ENCODE measurements at regions not wholly inside any gene's neighbourhood (a gene's known extent, or its start where the extent isn't known, plus 50 kb on each side); places are given as distances from the start of the nearest gene placed in this dataset.

DNA sequence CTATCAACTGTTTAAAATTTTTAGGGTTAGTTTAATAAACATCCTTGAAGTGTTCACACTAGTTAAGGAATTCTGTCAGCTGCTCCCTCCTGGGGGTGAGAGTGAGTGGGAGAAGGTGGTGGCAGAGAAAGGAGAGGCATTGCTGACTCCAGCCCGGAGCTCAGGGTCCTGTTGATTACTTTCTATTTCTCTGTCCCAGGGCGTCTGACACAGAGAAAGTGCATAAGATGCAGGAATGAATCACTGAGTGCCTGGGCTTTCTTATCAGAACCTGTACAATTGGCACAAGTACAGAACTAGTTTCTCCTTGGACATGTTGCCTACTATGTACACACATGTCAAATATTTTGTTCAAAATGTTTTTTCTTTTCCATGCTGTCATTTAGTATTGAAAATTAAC lies 410.8 kb upstream of the COBL start:
- Histone ChIP-seq H3K9me3 (peaks cover 2% of the 10 kb centered on the region), H3K27ac (no peak overlapping the region), H3K27me3 (no peaks in the 10 kb centered on the region), H3K36me3 (no peaks in the 10 kb centered on the region), H3K4me1 (no peaks in the 10 kb centered on the region), H3K4me3 (replicated peaks in 1 of 3) (no peak overlapping the region)
- intact Hi-C loops (cut with DNase I): no loop called here
- 59 to 65% methylated on average over 2 of the region's 2 CpGs for WGBS, 2 donors
- no peak for DNase-seq
- TF ChIP-seq POLR2A (IDR thresholded peaks at IDR 0.05): no peak
- TF ChIP-seq, protein P1, sequence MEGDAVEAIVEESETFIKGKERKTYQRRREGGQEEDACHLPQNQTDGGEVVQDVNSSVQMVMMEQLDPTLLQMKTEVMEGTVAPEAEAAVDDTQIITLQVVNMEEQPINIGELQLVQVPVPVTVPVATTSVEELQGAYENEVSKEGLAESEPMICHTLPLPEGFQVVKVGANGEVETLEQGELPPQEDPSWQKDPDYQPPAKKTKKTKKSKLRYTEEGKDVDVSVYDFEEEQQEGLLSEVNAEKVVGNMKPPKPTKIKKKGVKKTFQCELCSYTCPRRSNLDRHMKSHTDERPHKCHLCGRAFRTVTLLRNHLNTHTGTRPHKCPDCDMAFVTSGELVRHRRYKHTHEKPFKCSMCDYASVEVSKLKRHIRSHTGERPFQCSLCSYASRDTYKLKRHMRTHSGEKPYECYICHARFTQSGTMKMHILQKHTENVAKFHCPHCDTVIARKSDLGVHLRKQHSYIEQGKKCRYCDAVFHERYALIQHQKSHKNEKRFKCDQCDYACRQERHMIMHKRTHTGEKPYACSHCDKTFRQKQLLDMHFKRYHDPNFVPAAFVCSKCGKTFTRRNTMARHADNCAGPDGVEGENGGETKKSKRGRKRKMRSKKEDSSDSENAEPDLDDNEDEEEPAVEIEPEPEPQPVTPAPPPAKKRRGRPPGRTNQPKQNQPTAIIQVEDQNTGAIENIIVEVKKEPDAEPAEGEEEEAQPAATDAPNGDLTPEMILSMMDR (IDR thresholded peaks at IDR 0.05): no peak

DNA sequence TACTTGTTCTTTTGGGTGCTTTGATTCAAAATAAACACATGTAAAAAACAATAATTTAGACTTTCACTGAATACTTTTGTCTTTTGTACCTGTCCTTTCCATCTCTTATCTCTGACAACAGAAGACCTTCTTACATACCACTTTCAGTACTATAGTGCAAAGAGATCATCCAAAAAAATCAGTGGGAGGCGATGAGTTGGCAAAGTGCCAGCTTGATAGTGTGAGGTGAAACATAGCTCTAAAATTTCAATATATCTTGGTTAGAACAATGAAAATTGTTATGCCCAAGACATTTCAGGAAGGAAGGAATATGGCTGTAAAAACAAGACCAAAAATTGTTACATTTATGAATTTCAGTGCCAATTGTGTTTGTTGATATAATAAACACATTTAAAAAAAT lies 390.2 kb upstream of the COBL start:
- Histone ChIP-seq H3K27me3 (no peaks in the 10 kb centered on the region), H3K4me1 (peaks cover 11 to 14% of the 10 kb centered on the region in 2 donors), H3K4me3 (replicated peaks in 1 of 3) (no peak overlapping the region), H3K9me3 (no peaks in the 10 kb centered on the region), H3K36me3 (no peaks in the 10 kb centered on the region), H3K27ac (no peak overlapping the region)
- TF ChIP-seq, protein P1 (IDR thresholded peaks at IDR 0.05): no peak
- TF ChIP-seq POLR2A (IDR thresholded peaks at IDR 0.05): no peak
- peak; percentile 11 to 12 for DNase-seq
- WGBS, 2 donors: 14 to 26% methylated on average over 1 of the region's 1 CpG
- intact Hi-C loops (cut with DNase I): no loop called here

DNA sequence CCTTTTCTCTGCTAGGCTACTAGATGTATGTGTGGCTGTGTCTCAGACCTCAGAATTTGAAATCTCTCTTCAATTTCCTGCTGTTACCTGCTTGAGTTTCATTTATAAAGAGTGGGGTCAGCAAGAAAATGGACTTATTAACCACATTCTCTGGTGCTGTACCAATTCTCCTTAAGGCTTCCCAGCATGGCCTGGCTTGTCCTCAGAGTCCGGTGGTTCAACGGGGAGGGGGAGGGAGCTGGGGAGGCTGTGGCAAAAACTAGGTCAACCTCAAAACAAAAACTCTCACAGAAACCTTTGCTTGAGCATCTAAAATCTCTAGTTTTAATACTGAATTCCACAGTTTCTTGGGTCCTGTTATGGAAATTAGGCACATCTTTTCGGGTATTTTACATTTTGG lies 389.1 kb upstream of the COBL start:
- WGBS, 2 donors: 39 to 54% methylated on average over 3 of the region's 3 CpGs
- Histone ChIP-seq H3K27ac (peak overlapping the region in 2 of 3 donors; percentile 9 to 57), H3K36me3 (no peaks in the 10 kb centered on the region), H3K4me3 (replicated peaks in 1 of 3) (no peak overlapping the region), H3K4me1 (peaks cover 11 to 14% of the 10 kb centered on the region in 2 donors), H3K9me3 (no peaks in the 10 kb centered on the region), H3K27me3 (no peaks in the 10 kb centered on the region)
- TF ChIP-seq, protein P1 (IDR thresholded peaks at IDR 0.05): no peak
- intact Hi-C loops (cut with DNase I): no loop called here
- peak; percentile 35 to 45 for DNase-seq

DNA sequence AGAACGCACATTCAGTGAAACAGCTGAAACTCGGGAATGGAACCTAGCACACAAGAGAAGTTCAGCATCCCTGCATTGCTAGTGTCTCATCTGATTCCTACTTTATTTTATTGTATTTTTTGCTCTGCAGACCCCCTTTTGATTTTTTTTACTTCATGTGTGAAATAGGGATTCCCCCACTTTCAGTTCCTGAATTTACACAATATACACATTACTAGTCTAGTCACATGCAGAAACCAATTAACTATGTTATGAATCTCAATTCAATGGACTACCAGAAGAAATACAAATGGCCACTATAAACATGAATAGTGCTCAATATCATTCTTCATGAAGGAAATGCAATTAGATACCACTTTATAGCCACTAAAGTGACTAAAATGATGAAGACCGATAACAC lies 386.1 kb upstream of the COBL start:
- no peaks in the 10 kb centered on the region for H3K9me3 ChIP-seq
- no peaks in the 10 kb centered on the region for H3K27me3 ChIP-seq
- no peak for DNase-seq
- H3K36me3 ChIP-seq: no peaks in the 10 kb centered on the region
- intact Hi-C loops (cut with DNase I): no loop called here
- 75 to 79% methylated on average over 3 of the region's 3 CpGs for WGBS, 2 donors
- TF ChIP-seq, protein P1 (IDR thresholded peaks at IDR 0.05): no peak
- no peak for TF ChIP-seq POLR2A (IDR thresholded peaks at IDR 0.05)
- H3K27ac ChIP-seq: no peak overlapping the region
- H3K4me3 ChIP-seq (replicated peaks in 1 of 3): no peak overlapping the region
- peaks cover 11 to 14% of the 10 kb centered on the region in 2 donors for H3K4me1 ChIP-seq

DNA sequence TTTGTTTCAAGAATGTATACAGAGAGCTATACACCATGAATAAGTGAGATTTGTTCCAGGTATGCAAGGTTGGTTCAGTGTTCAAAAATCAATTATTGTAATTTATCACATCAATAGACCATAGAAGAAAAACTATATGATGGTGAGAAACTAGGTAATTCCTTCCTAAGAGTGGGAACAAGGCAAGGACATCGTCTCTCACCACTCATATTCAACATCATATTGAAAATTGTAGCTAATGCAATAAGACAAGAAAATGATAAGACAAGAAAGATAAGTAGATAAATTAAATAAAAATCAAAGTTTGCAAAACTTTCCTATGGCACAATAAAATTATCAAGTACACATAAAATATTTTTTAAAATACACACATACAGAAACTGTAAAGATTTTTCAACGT lies 385.3 kb upstream of the COBL start:
- Histone ChIP-seq H3K9me3 (no peaks in the 10 kb centered on the region), H3K27me3 (no peaks in the 10 kb centered on the region), H3K4me3 (replicated peaks in 1 of 3) (no peak overlapping the region), H3K27ac (no peak overlapping the region), H3K4me1 (peaks cover 11 to 13% of the 10 kb centered on the region in 2 donors), H3K36me3 (no peaks in the 10 kb centered on the region)
- no peak for TF ChIP-seq POLR2A (IDR thresholded peaks at IDR 0.05)
- TF ChIP-seq, protein P1 (IDR thresholded peaks at IDR 0.05): no peak
- 86 to 89% methylated on average over 2 of the region's 2 CpGs for WGBS, 2 donors
- DNase-seq: no peak
- intact Hi-C loops (cut with DNase I): no loop called here

Measured in thyroid gland (tissue), 4 donors.